IMR-90 (cell line): ENCODE measurements at regions not wholly inside any gene's neighbourhood (a gene's known extent, or its start where the extent isn't known, plus 50 kb on each side); places are given as distances from the start of the nearest gene placed in this dataset.

Experiments used
- ATAC-seq: fragments of 200-7000 bp; cut with Tn5 transposase; 2 replicates; pipeline ENCODE4 v1.9.1; 2020; ENCODE audit warnings: low read depth, mild to moderate bottlenecking, moderate library complexity
- BruUV-seq: library from RNA; stranded (reverse); fragments of 400-500 nt; replicated peaks from 2 replicates; lab custom pipeline; 2021; lab: Mats Ljungman, UMichigan
- CTCF ChIA-PET: fragments of 300-600 bp; formaldehyde crosslinking; extraction: SDS; loops from one replicate; lab custom pipeline; 2021; ENCODE audit warnings: antibody characterized with exemption; lab: Yijun Ruan, JAX
- POLR2A ChIA-PET: fragments of 300-600 bp; sonication (Branson Sonifier 250); formaldehyde crosslinking; loops from one replicate; lab custom pipeline; 2022; ENCODE audit warnings: antibody characterized with exemption; ENCODE audit not compliant: unreplicated experiment; lab: Charles Lee
- DNase-seq: peaks from one replicate; pipeline ENCODE4 v3.0.0; 2013
- H2AFZ ChIP-seq: replicated peaks from 2 replicates; pipeline ENCODE3; 2013; ENCODE audit warnings: low read length, mild to moderate bottlenecking; ENCODE audit not compliant: poor library complexity
- H2AK5ac ChIP-seq: 2 replicates; pipeline ENCODE4 v1.6.1; 2013; ENCODE audit warnings: low read depth, low read length, inconsistent platforms
- H2AK9ac ChIP-seq: replicated peaks from 2 replicates; pipeline ENCODE3; 2013; ENCODE audit warnings: mild to moderate bottlenecking, low read depth, low read length, moderate library complexity; ENCODE audit not compliant: poor library complexity
- H2BK120ac ChIP-seq: 2 replicates; pipeline ENCODE4 v1.6.1; 2013; ENCODE audit warnings: low read depth, low read length, inconsistent platforms
- H2BK15ac ChIP-seq: 3 replicates; pipeline ENCODE4 v1.6.1; 2013; ENCODE audit warnings: low read depth, low read length, inconsistent platforms
- H2BK20ac ChIP-seq: 2 replicates; pipeline ENCODE4 v1.6.1; 2013; ENCODE audit warnings: low read depth, mild to moderate bottlenecking, inconsistent platforms, low read length, moderate library complexity
- H2BK5ac ChIP-seq: 2 replicates; pipeline ENCODE4 v1.6.1; 2013; ENCODE audit warnings: mild to moderate bottlenecking, low read depth, low read length, inconsistent platforms; ENCODE audit not compliant: poor library complexity, severe bottlenecking
- H3K14ac ChIP-seq: replicated peaks from 2 replicates; pipeline ENCODE4 v1.6.1; 2013; ENCODE audit warnings: low read depth, low read length, inconsistent platforms
- H3K18ac ChIP-seq: 2 replicates; pipeline ENCODE4 v1.6.1; 2013; ENCODE audit warnings: low read depth, low read length, control low read depth
- H3K23ac ChIP-seq: 2 replicates; pipeline ENCODE4 v1.6.1; 2013; ENCODE audit warnings: low read depth, low read length, inconsistent platforms
- H3K27ac ChIP-seq: 2 replicates; pipeline ENCODE4 v1.5.1; 2013; ENCODE audit warnings: mild to moderate bottlenecking, control low read depth, low read length; ENCODE audit not compliant: insufficient read depth
- H3K27me3 ChIP-seq: 2 replicates; pipeline ENCODE4 v1.6.1; 2013; ENCODE audit warnings: low read length; ENCODE audit not compliant: control insufficient read depth, insufficient read depth
- H3K36me3 ChIP-seq: 2 replicates; pipeline ENCODE4 v1.6.1; 2013; ENCODE audit warnings: low read length, mixed read lengths; ENCODE audit not compliant: control insufficient read depth, insufficient read depth
- H3K4ac ChIP-seq: 2 replicates; pipeline ENCODE4 v1.6.1; 2013; ENCODE audit warnings: low read depth, low read length, inconsistent platforms
- H3K4me1 ChIP-seq: 2 replicates; pipeline ENCODE4 v1.6.1; 2013; ENCODE audit warnings: low read length, mixed read lengths; ENCODE audit not compliant: control insufficient read depth, insufficient read depth
- H3K4me2 ChIP-seq: 2 replicates; pipeline ENCODE4 v1.6.1; 2013; ENCODE audit warnings: low read depth, mild to moderate bottlenecking, control low read depth, low read length, moderate library complexity
- H3K4me3 ChIP-seq: 2 replicates; pipeline ENCODE4 v1.5.1; 2013; ENCODE audit warnings: low read depth, mild to moderate bottlenecking, control low read depth, low read length, moderate library complexity; ENCODE audit not compliant: insufficient read depth
- H3K56ac ChIP-seq: 2 replicates; pipeline ENCODE4 v1.6.1; 2013; ENCODE audit warnings: low read length, inconsistent platforms; ENCODE audit not compliant: insufficient read depth; ENCODE audit errors: extremely low read depth
- H3K79me1 ChIP-seq, 2 experiments: 2 replicates each; pipeline ENCODE4 v1.6.1; 2013; ENCODE audit warnings: low read length in 2 of 2, inconsistent platforms in 1 of 2, low read depth in 1 of 2
- H3K9ac ChIP-seq: 2 replicates; pipeline ENCODE4 v1.6.1; 2013; ENCODE audit warnings: low read depth, low read length, control low read depth
- H3K9me1 ChIP-seq: 2 replicates; pipeline ENCODE4 v1.6.1; 2013; ENCODE audit warnings: low read length, inconsistent platforms; ENCODE audit not compliant: insufficient read depth
- H3K9me3 ChIP-seq: 2 replicates; pipeline ENCODE4 v1.6.1; 2013; ENCODE audit warnings: low read length; ENCODE audit not compliant: control insufficient read depth, insufficient read depth
- H4K20me1 ChIP-seq: 2 replicates; pipeline ENCODE4 v1.6.1; 2013; ENCODE audit warnings: low read length, inconsistent platforms; ENCODE audit not compliant: insufficient read depth
- H4K5ac ChIP-seq: 2 replicates; pipeline ENCODE4 v1.6.1; 2013; ENCODE audit warnings: mild to moderate bottlenecking, low read depth, low read length, control low read depth
- H4K8ac ChIP-seq, 2 experiments: 2 replicates each; pipeline ENCODE4 v1.6.1; 2013; ENCODE audit warnings: low read depth in 2 of 2, low read length in 2 of 2, control low read depth in 1 of 2, inconsistent platforms in 1 of 2
- H4K91ac ChIP-seq: 2 replicates; pipeline ENCODE4 v1.6.1; 2013; ENCODE audit warnings: low read depth, low read length, inconsistent platforms; ENCODE audit not compliant: insufficient read depth
- BHLHE40 ChIP-seq: fragments of 150-350 bp; IDR thresholded peaks from 2 replicates; pipeline ENCODE4 v1.6.1; 2016; ENCODE audit warnings: mild to moderate bottlenecking, low read depth, low read length
- CEBPB ChIP-seq: IDR thresholded peaks from 2 replicates; pipeline ENCODE4 v1.6.1; 2012; ENCODE audit warnings: low read depth, low read length, improper control_type of control experiment
- CHD1 ChIP-seq: IDR thresholded peaks from 2 replicates; pipeline ENCODE4 v1.6.1; 2012; ENCODE audit warnings: low read depth, low read length, improper control_type of control experiment
- ELK1 ChIP-seq: fragments of 150-350 bp; IDR thresholded peaks from 2 replicates; pipeline ENCODE4 v1.6.1; 2016; ENCODE audit warnings: low read depth, mild to moderate bottlenecking, low read length, moderate library complexity, borderline replicate concordance
- FOS ChIP-seq: fragments of 150-350 bp; IDR thresholded peaks from 2 replicates; pipeline ENCODE4 v1.6.1; 2016; ENCODE audit warnings: low read depth, low read length
- MAFK ChIP-seq: IDR thresholded peaks from 2 replicates; pipeline ENCODE4 v1.6.1; 2012; ENCODE audit warnings: low read depth, low read length, improper control_type of control experiment
- MAZ ChIP-seq: IDR thresholded peaks from 2 replicates; pipeline ENCODE4 v1.6.1; 2012; ENCODE audit warnings: low read depth, mild to moderate bottlenecking, low read length, improper control_type of control experiment, moderate library complexity, borderline replicate concordance
- MXI1 ChIP-seq: IDR thresholded peaks from 2 replicates; pipeline ENCODE4 v1.6.1; 2012; ENCODE audit warnings: low read depth, mild to moderate bottlenecking, low read length, moderate library complexity, borderline replicate concordance
- NFE2L2 ChIP-seq: fragments of 150-350 bp; IDR thresholded peaks from 2 replicates; pipeline ENCODE4 v1.6.1; 2016; ENCODE audit warnings: low read depth, mild to moderate bottlenecking, low read length
- POLR2A ChIP-seq: IDR thresholded peaks from 2 replicates; pipeline ENCODE4 v1.6.1; 2012; ENCODE audit warnings: mild to moderate bottlenecking, low read depth, low read length
- RAD21 ChIP-seq: IDR thresholded peaks from 2 replicates; pipeline ENCODE4 v1.6.1; 2012; ENCODE audit warnings: low read length, improper control_type of control experiment
- RCOR1 ChIP-seq: IDR thresholded peaks from 2 replicates; pipeline ENCODE4 v1.6.1; 2012; ENCODE audit warnings: mild to moderate bottlenecking, low read length, improper control_type of control experiment; ENCODE audit not compliant: insufficient replicate concordance
- RFX5 ChIP-seq: IDR thresholded peaks from 2 replicates; pipeline ENCODE4 v1.8.0; 2012; ENCODE audit warnings: low read depth, mild to moderate bottlenecking, low read length, moderate library complexity
- SMC3 ChIP-seq: fragments of 150-350 bp; IDR thresholded peaks from 2 replicates; pipeline ENCODE4 v1.6.1; 2016; ENCODE audit warnings: low read depth, mild to moderate bottlenecking, antibody characterized with exemption, low read length, moderate library complexity
- dilution Hi-C: fragments of 300-500 bp; cut with HindIII; formaldehyde crosslinking; loops from one replicate; pipeline ENCODE4 v1.14.3; 2018; ENCODE audit warnings: low sequenced_read_pairs; ENCODE audit not compliant: unreplicated experiment
- in situ Hi-C: fragments of 300-500 bp; cut with MboI; formaldehyde crosslinking; loops from 3 replicates; pipeline ENCODE4 v1.14.3; 2019; ENCODE audit warnings: low sequenced_read_pairs, inconsistent platforms, mixed read lengths
- intact Hi-C: fragments of 100-400 bp; cut with micrococcal nuclease; formaldehyde crosslinking; loops from 2 replicates; pipeline ENCODE4 v1.10.0; 2022
- TF ChIP-seq, protein P1 (sequence below): fragments of 150-350 bp; IDR thresholded peaks from 2 replicates; pipeline ENCODE4 v1.6.1; 2017; ENCODE audit warnings: mild to moderate bottlenecking, antibody characterized with exemption, low read length, low read depth
- TF ChIP-seq, protein P2 (sequence below): conservative IDR thresholded peaks from 2 replicates; pipeline ENCODE4 v1.5.1; 2012; ENCODE audit warnings: mild to moderate bottlenecking, low read depth, low read length, improper control_type of control experiment

GRCh38 chr3:22745321-22745720 lies 457.8 kb upstream of the UBE2E2 start:
- intact Hi-C loops (no loop called here), in situ Hi-C loops (no loop called here), dilution Hi-C loops (no loop called here)
- Histone ChIP-seq H3K27ac (no peak overlapping the region), H4K5ac (no peak overlapping the region), H2AK9ac (no peak overlapping the region), H3K56ac (no peak overlapping the region), H3K14ac (no peak overlapping the region), H3K4ac (no peak overlapping the region), H3K9me3 (no peaks in the 10 kb centered on the region), H2BK15ac (no peak overlapping the region), H2BK20ac (no peak overlapping the region), H2AK5ac (no peak overlapping the region), H3K9ac (no peak overlapping the region), H3K4me3 (no peak overlapping the region), H3K27me3 (no peaks in the 10 kb centered on the region), H3K36me3 (no peaks in the 10 kb centered on the region), H3K18ac (no peak overlapping the region), H3K4me2 (no peak overlapping the region), H3K9me1 (no peaks in the 10 kb centered on the region), H3K79me1 (no peaks in the 10 kb centered on the region), H4K20me1 (no peaks in the 10 kb centered on the region), H2BK120ac (no peak overlapping the region), H3K23ac (no peak overlapping the region), H2BK5ac (no peak overlapping the region), H3K4me1 (no peaks in the 10 kb centered on the region), H2AFZ (no peak overlapping the region), H4K8ac (no peak overlapping the region), H4K91ac (no peak overlapping the region)
- no TSS peak for BruUV-seq
- TF ChIP-seq RAD21 (no peak), CEBPB (no peak), RFX5 (no peak), ELK1 (no peak), MAZ (no peak), MAFK (no peak), FOS (no peak), BHLHE40 (no peak), CHD1 (no peak), MXI1 (no peak), RCOR1 (no peak), NFE2L2 (no peak), POLR2A (no peak), SMC3 (no peak)
- TF ChIP-seq, protein P1, sequence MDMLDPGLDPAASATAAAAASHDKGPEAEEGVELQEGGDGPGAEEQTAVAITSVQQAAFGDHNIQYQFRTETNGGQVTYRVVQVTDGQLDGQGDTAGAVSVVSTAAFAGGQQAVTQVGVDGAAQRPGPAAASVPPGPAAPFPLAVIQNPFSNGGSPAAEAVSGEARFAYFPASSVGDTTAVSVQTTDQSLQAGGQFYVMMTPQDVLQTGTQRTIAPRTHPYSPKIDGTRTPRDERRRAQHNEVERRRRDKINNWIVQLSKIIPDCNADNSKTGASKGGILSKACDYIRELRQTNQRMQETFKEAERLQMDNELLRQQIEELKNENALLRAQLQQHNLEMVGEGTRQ: no peak
- TF ChIP-seq, protein P2, sequence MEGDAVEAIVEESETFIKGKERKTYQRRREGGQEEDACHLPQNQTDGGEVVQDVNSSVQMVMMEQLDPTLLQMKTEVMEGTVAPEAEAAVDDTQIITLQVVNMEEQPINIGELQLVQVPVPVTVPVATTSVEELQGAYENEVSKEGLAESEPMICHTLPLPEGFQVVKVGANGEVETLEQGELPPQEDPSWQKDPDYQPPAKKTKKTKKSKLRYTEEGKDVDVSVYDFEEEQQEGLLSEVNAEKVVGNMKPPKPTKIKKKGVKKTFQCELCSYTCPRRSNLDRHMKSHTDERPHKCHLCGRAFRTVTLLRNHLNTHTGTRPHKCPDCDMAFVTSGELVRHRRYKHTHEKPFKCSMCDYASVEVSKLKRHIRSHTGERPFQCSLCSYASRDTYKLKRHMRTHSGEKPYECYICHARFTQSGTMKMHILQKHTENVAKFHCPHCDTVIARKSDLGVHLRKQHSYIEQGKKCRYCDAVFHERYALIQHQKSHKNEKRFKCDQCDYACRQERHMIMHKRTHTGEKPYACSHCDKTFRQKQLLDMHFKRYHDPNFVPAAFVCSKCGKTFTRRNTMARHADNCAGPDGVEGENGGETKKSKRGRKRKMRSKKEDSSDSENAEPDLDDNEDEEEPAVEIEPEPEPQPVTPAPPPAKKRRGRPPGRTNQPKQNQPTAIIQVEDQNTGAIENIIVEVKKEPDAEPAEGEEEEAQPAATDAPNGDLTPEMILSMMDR: no peak
- ATAC-seq (no peak), DNase-seq (no peak)
- CTCF ChIA-PET: no interaction called here
- POLR2A ChIA-PET: interaction anchor here (0.5 kb wide), 1 partner anchor 214 kb away, joined by 3 read pairs; no protein-coding TSS in a partner anchor
